T1000 (cell line): ENCODE measurements at regions not wholly inside any gene's neighbourhood (a gene's known extent, or its start where the extent isn't known, plus 50 kb on each side); places are given as distances from the start of the nearest gene placed in this dataset.

Source experiments
- DNase-seq: peaks from one replicate; lab custom pipeline; 2025; ENCODE audit warnings: mixed read lengths; lab: John Stamatoyannopoulos, UW

GRCh38 chr2:216553482-216554240 is 55.0 kb downstream of the RPL37A start:
- no peak for DNase-seq

- DNase-seq: no peak
These were observed 55.6 kb downstream of the RPL37A start for GRCh38 chr2:216554286-216554685.

- DNase-seq: no peak
These were observed 56.1 kb downstream of the RPL37A start for GRCh38 chr2:216554755-216555154.

- DNase-seq: peak; percentile 14
These were observed 56.6 kb downstream of the RPL37A start for GRCh38 chr2:216555274-216555673.

- no peak for DNase-seq
These were observed 57.6 kb downstream of the RPL37A start for GRCh38 chr2:216556202-216556601.

GRCh38 chr2:216557413-216557812 is 58.8 kb downstream of the RPL37A start:
- no peak for DNase-seq

- DNase-seq: no peak
These were observed 59.2 kb downstream of the RPL37A start for GRCh38 chr2:216557820-216558219.

GRCh38 chr2:216559625-216560156 is 61.0 kb downstream of the RPL37A start:
- no peak for DNase-seq

- no peak for DNase-seq
These were observed 62.2 kb downstream of the RPL37A start for GRCh38 chr2:216560838-216561270.

GRCh38 chr2:216562696-216563435 is 64.2 kb downstream of the RPL37A start:
- no peak for DNase-seq

GRCh38 chr2:216563646-216564045 is 65.0 kb downstream of the RPL37A start:
- no peak for DNase-seq

GRCh38 chr2:216564611-216565010 is 66.0 kb downstream of the RPL37A start:
- no peak for DNase-seq

- no peak for DNase-seq
These were observed 67.3 kb upstream of the IGFBP2 start for GRCh38 chr2:216565956-216566355.

GRCh38 chr2:216568576-216568975 is 64.6 kb upstream of the IGFBP2 start:
- no peak for DNase-seq

- DNase-seq: no peak
These were observed 63.5 kb upstream of the IGFBP2 start for GRCh38 chr2:216569765-216570164.

GRCh38 chr2:216570357-216570756 is 62.9 kb upstream of the IGFBP2 start:
- DNase-seq: no peak

- DNase-seq: no peak
These were observed 61.9 kb upstream of the IGFBP2 start for GRCh38 chr2:216571178-216571908.

- no peak for DNase-seq
These were observed 61.2 kb upstream of the IGFBP2 start for GRCh38 chr2:216571909-216572513.

- DNase-seq: no peak
These were observed 60.3 kb upstream of the IGFBP2 start for GRCh38 chr2:216572582-216573578.

GRCh38 chr2:216574046-216574445 is 59.2 kb upstream of the IGFBP2 start:
- no peak for DNase-seq

GRCh38 chr2:216574586-216574985 is 58.6 kb upstream of the IGFBP2 start:
- DNase-seq: no peak
